CD4-positive, CD25-positive, alpha-beta regulatory T cell (primary cell): ENCODE measurements at regions not wholly inside any gene's neighbourhood (a gene's known extent, or its start where the extent isn't known, plus 50 kb on each side); places are given as distances from the start of the nearest gene placed in this dataset.

ENCODE experiments used
- ATAC-seq, 2 donors: fragments of 150-1000 bp; cut with Tn5 transposase; one replicate each; pipeline ENCODE4 v1.10.0; 2021; ENCODE audit warnings: low read depth in 2 of 2, moderate number of reproducible peaks in 2 of 2, moderate library complexity in 1 of 2
- DNase-seq, 3 donors: peaks; one replicate each; pipeline versions ENCODE4 v3.0.0 to v3.0.0-alpha.2; 2012 to 2022; ENCODE audit warnings: mixed read lengths in 1 of 3
- H3K27ac ChIP-seq: one replicate; pipeline ENCODE4 v1.7.0; 2013; ENCODE audit warnings: mild to moderate bottlenecking, low read length; ENCODE audit not compliant: insufficient read depth, poor library complexity, severe bottlenecking
- H3K27me3 ChIP-seq: one replicate; pipeline ENCODE4 v1.7.0; 2013; ENCODE audit warnings: low read length; ENCODE audit not compliant: control insufficient read depth, insufficient read depth
- H3K36me3 ChIP-seq: one replicate; pipeline ENCODE4 v1.7.0; 2013; ENCODE audit warnings: mild to moderate bottlenecking, low read length, moderate library complexity; ENCODE audit not compliant: control insufficient read depth, insufficient read depth
- H3K4me1 ChIP-seq: 2 replicates; pipeline ENCODE4 v1.7.0; 2013; ENCODE audit warnings: mild to moderate bottlenecking, low read length; ENCODE audit not compliant: insufficient read depth, control insufficient read depth, poor library complexity, severe bottlenecking
- H3K4me3 ChIP-seq: one replicate; pipeline ENCODE4 v1.7.0; 2013; ENCODE audit warnings: low read depth, mild to moderate bottlenecking, low read length, moderate library complexity
- H3K9me3 ChIP-seq, 2 experiments: 1 replicate in 1 of 2; 2 replicates in 1 of 2; pipeline ENCODE4 v1.7.0; 2013; ENCODE audit warnings: low read length in 2 of 2, mild to moderate bottlenecking in 1 of 2, moderate library complexity in 1 of 2; ENCODE audit not compliant: control insufficient read depth in 2 of 2
- H3K27ac Mint-ChIP-seq, 3 donors: one replicate each; pipeline ENCODE4 v1.8.0; 2020 to 2022; ENCODE audit warnings: mild to moderate bottlenecking in 3 of 3, mixed read lengths in 3 of 3, moderate library complexity in 2 of 3
- H3K27me3 Mint-ChIP-seq: one replicate; pipeline ENCODE4 v1.8.0; 2022; ENCODE audit warnings: mild to moderate bottlenecking, mixed read lengths
- H3K36me3 Mint-ChIP-seq: one replicate; pipeline ENCODE4 v1.8.0; 2020; ENCODE audit warnings: mixed read lengths
- H3K4me1 Mint-ChIP-seq, 4 donors: one replicate each; pipeline ENCODE4 v1.8.0; 2020 to 2022; ENCODE audit warnings: mixed read lengths in 4 of 4, mild to moderate bottlenecking in 1 of 4
- H3K4me3 Mint-ChIP-seq, 4 donors: one replicate each; pipeline ENCODE4 v1.8.0; 2020 to 2022; ENCODE audit warnings: mild to moderate bottlenecking in 4 of 4, mixed read lengths in 4 of 4, moderate library complexity in 3 of 4
- H3K9me3 Mint-ChIP-seq, 7 donors: one replicate each; pipeline ENCODE4 v1.8.0; 2020 to 2022; ENCODE audit warnings: mixed read lengths in 7 of 7, mild to moderate bottlenecking in 3 of 7, moderate library complexity in 2 of 7

DNA sequence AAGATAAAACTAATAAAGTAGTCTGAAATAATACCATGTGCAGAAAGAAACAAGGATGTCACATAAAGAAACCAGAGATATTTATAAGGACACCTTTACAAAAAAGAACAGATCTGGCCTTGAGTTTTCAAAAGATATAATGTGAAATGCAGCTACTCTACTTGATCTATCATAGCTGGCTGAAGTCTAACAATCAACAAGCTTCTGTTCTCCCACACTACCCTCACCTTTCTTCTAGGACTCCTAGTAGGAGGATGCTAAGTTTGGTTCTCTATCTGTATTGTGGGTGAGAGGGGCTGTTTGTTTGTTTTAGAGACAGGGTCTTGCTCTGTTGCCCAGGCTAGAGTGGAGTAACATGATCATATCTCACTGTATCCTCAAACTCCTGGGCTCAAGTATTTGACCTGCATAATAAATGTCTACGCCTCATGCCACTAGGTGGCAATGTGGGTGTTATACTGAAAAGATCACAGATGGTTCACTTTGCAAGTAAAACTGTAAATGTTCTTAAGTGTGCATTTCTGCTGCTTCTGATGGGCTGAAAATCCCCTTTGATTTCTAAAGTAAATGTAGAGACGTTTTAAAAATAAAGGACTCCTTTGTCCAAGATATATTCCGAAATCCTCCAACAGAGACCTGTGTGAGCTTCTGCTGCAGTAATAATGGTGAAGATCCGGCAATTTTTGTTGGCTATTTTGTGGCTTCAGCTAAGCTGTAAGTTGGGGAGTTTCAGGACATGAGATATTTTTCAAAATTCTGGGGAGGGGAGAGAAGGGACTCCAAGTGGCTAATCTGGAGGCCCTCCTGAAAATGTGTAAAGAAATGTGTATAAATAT is 269.3 kb downstream of the DAD1 start:
- Histone ChIP-seq H3K27me3 (no peaks in the 10 kb centered on the region), H3K4me1 (no peaks in the 10 kb centered on the region), H3K9me3 (no peaks in the 10 kb centered on the region), H3K27ac (no peak overlapping the region), H3K4me3 (peak overlapping the region; percentile 41), H3K36me3 (no peaks in the 10 kb centered on the region)
- Mint-ChIP-seq H3K27ac (peak overlapping the region in 2 of 3 donors; percentile 38 to 67), H3K27me3 (no peaks in the 10 kb centered on the region), H3K9me3 (no peaks in the 10 kb centered on the region), H3K4me1 (no peaks in the 10 kb centered on the region), H3K4me3 (peak overlapping the region; percentile 76 to 92 (median 80)), H3K36me3 (no peaks in the 10 kb centered on the region)
- no peak for ATAC-seq
- peak in 1 of 3 donors; percentile 23 for DNase-seq

DNA sequence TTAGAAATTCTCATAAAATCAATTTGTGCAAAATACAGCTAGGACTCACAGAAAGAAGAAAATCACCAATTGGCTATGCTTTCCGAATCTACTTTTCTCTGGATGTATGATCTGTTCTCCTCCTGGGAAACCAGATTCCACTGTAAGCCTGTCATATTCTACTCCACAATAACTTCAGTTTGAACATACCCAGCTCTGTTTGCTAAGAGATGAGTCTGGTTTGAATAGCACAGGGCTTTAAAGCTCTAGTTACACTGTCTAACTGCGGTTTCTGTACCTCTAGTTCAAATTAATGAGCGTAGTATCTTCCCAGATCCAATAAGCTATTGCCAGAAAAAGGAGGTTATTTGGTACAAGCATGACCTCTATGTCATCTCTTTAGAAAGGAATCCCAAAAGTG is 270.1 kb downstream of the DAD1 start:
- no peaks in the 10 kb centered on the region for H3K4me1 ChIP-seq
- no peaks in the 10 kb centered on the region for H3K36me3 Mint-ChIP-seq
- H3K4me3 Mint-ChIP-seq, result peak overlapping the region in 1 of 4 donors; percentile 21
- no peak for ATAC-seq
- no peak overlapping the region for H3K4me3 ChIP-seq
- no peaks in the 10 kb centered on the region for H3K4me1 Mint-ChIP-seq
- no peak for DNase-seq
- H3K27ac Mint-ChIP-seq, result peak overlapping the region in 1 of 3 donors; percentile 38
- H3K27me3 ChIP-seq, result no peaks in the 10 kb centered on the region
- H3K36me3 ChIP-seq, result no peaks in the 10 kb centered on the region
- H3K27ac ChIP-seq, result no peak overlapping the region
- no peaks in the 10 kb centered on the region for H3K9me3 ChIP-seq
- no peaks in the 10 kb centered on the region for H3K9me3 Mint-ChIP-seq
- no peaks in the 10 kb centered on the region for H3K27me3 Mint-ChIP-seq

DNA sequence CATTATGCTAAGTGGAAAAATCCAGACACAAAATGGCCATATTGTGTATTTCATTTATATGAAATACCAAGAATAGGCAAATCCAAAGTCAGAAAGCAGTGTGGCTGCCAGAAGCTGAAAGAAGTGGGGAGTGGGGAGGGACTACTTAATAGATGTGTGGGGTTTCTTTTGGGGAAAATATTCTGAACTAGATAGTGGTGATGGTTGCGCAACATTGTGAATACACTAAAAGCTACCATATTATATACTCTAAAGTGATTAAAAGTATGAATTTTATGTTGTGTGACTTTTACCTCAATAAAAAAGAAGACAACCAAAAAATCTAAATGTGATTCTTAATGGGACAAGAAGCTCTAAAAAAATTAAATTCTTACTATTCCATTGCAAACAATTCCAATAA is 272.6 kb downstream of the DAD1 start:
- Mint-ChIP-seq H3K36me3 (no peaks in the 10 kb centered on the region), H3K27ac (no peak overlapping the region), H3K4me1 (no peaks in the 10 kb centered on the region), H3K27me3 (no peaks in the 10 kb centered on the region), H3K9me3 (no peaks in the 10 kb centered on the region), H3K4me3 (no peak overlapping the region)
- ATAC-seq, result no peak
- H3K4me1 ChIP-seq, result no peaks in the 10 kb centered on the region
- no peaks in the 10 kb centered on the region for H3K27me3 ChIP-seq
- no peak overlapping the region for H3K4me3 ChIP-seq
- no peak for DNase-seq
- no peaks in the 10 kb centered on the region for H3K9me3 ChIP-seq
- no peak overlapping the region for H3K27ac ChIP-seq
- no peaks in the 10 kb centered on the region for H3K36me3 ChIP-seq

DNA sequence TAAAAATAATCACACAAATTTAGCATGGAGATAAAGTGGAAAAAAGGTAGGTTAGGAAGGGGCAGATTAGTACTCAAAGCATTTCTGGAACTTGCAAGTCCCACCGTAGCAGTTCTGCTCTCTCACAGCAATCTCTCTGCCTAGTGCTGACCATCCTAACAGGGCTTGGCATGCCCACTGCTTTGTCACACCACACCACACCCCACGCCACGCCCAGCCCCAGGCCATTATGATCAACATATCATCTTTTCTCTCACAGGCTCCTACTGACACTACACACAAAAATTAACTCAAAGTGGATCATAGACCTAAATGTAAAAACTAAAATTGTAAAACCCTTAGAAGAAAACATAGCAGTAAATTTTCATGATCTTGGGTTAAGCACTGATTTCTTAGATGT is 273.7 kb downstream of the DAD1 start:
- Mint-ChIP-seq H3K36me3 (no peaks in the 10 kb centered on the region), H3K27me3 (no peaks in the 10 kb centered on the region), H3K4me3 (no peak overlapping the region), H3K9me3 (no peaks in the 10 kb centered on the region), H3K4me1 (no peaks in the 10 kb centered on the region), H3K27ac (peak overlapping the region in 1 of 3 donors; percentile 38)
- Histone ChIP-seq H3K27ac (peak overlapping the region; percentile 14), H3K36me3 (no peaks in the 10 kb centered on the region), H3K4me3 (no peak overlapping the region), H3K27me3 (no peaks in the 10 kb centered on the region), H3K4me1 (no peaks in the 10 kb centered on the region), H3K9me3 (no peaks in the 10 kb centered on the region)
- DNase-seq (no peak), ATAC-seq (no peak)

DNA sequence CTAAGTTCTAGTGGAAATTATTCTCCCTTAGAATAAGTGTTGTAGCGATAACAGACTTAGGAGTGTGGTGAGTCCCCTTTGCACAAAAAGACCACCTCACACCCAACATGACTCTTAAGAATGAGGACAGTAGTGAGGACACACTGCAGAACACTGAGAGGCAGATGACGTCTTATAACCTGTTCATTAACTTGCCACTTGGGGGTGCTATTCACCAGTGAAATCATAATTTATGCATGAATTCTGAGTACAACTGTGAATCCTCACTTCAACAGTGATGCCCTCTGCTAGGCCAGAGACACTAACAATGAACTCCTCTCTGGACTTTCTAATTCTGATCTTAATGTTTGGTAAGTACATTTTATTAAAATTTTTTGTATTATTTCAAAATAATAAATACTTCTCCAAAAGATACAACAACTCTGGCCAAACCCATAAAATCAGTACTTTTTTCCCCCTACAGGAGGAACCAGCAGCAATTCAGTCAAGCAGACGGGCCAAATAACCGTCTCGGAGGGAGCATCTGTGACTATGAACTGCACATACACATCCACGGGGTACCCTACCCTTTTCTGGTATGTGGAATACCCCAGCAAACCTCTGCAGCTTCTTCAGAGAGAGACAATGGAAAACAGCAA is 274.7 kb downstream of the DAD1 start:
- ATAC-seq, result peak; percentile 42 to 58
- Mint-ChIP-seq H3K4me1 (no peaks in the 10 kb centered on the region), H3K4me3 (peak overlapping the region in 2 of 4 donors; percentile 60 to 72), H3K36me3 (no peaks in the 10 kb centered on the region), H3K9me3 (no peaks in the 10 kb centered on the region), H3K27ac (peak overlapping the region in 2 of 3 donors; percentile 38 to 87), H3K27me3 (no peaks in the 10 kb centered on the region)
- no peaks in the 10 kb centered on the region for H3K27me3 ChIP-seq
- H3K4me1 ChIP-seq, result no peaks in the 10 kb centered on the region
- DNase-seq, result peak in 2 of 3 donors; percentile 20 to 23
- no peaks in the 10 kb centered on the region for H3K9me3 ChIP-seq
- no peaks in the 10 kb centered on the region for H3K36me3 ChIP-seq
- H3K4me3 ChIP-seq, result no peak overlapping the region
- peak overlapping the region; percentile 14 for H3K27ac ChIP-seq

DNA sequence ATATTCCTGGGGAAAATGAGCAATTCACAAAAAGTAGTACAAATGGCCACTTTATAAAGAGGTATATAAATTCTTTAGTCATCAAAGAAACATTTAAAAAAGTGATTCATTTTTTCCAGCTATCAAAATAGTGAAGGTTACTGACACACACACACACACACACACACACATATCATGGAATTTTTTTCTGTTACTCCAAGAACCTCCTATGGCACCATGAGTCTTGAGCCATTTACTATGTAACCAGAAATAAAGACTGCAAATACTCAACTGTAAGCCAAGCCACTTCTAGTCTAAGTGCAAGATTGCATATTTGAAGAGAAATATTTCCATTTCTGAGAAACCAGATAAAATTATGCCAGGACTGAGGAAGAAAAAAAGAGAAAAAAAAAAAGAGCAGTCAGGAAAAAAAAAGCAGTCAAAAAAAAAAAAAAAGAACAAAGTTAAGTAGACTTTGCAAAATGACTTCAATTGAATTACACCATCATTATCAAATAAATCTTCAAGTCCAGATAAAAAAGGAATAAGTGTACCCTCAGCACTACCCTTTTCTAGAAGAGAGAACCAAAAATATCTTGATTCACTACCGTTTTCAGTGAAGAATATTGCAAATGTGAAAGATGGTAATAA is 275.7 kb downstream of the DAD1 start:
- no peak for ATAC-seq
- no peak overlapping the region for H3K4me3 Mint-ChIP-seq
- no peaks in the 10 kb centered on the region for H3K27me3 ChIP-seq

DNA sequence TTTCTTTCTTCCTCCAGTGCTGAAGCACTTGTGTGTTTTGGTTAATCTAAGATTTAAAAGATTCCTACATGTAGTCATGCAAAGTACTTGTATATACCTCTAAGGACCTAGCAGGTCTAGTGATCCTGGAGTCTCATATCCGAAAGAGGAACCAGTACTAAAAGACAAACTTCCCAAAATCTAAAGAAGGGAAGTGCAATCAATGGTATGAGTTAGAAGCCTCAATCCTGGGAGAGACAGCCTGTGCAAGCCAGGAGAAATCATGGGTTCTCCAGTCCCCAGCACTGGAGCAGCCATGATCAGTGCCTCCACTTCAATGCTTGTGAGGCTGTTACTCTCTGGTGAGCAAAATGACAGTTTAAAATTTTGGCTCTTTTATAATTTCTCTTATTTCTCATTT is 277.4 kb downstream of the DAD1 start:
- Histone ChIP-seq H3K27me3 (no peaks in the 10 kb centered on the region), H3K9me3 (no peaks in the 10 kb centered on the region), H3K36me3 (no peaks in the 10 kb centered on the region), H3K4me1 (no peaks in the 10 kb centered on the region), H3K27ac (no peak overlapping the region), H3K4me3 (no peak overlapping the region)
- H3K36me3 Mint-ChIP-seq, result no peaks in the 10 kb centered on the region
- DNase-seq (no peak), ATAC-seq (no peak)
- H3K27me3 Mint-ChIP-seq, result no peaks in the 10 kb centered on the region
- no peaks in the 10 kb centered on the region for H3K9me3 Mint-ChIP-seq
- no peak overlapping the region for H3K4me3 Mint-ChIP-seq
- H3K4me1 Mint-ChIP-seq, result no peaks in the 10 kb centered on the region
- H3K27ac Mint-ChIP-seq, result no peak overlapping the region

More for the DNA sequence above, 275.7 kb downstream of the DAD1 start:
- Mint-ChIP-seq H3K4me1 (no peaks in the 10 kb centered on the region), H3K27ac (no peak overlapping the region), H3K9me3 (no peaks in the 10 kb centered on the region), H3K36me3 (no peaks in the 10 kb centered on the region), H3K27me3 (no peaks in the 10 kb centered on the region)
- no peaks in the 10 kb centered on the region for H3K4me1 ChIP-seq
- H3K36me3 ChIP-seq, result no peaks in the 10 kb centered on the region
- no peak for DNase-seq
- no peaks in the 10 kb centered on the region for H3K9me3 ChIP-seq
- H3K4me3 ChIP-seq, result no peak overlapping the region
- H3K27ac ChIP-seq, result no peak overlapping the region
